Psoas muscle (tissue), 7 donors: ENCODE measurements at regions not wholly inside any gene's neighbourhood (a gene's known extent, or its start where the extent isn't known, plus 50 kb on each side); places are given as distances from the start of the nearest gene placed in this dataset.

Source experiments
- ATAC-seq, 4 donors: fragments of 200-7000 bp; cut with Tn5 transposase; one replicate each; pipeline ENCODE4 v1.9.1; 2020; ENCODE audit warnings: moderate library complexity in 3 of 4, mild to moderate bottlenecking in 2 of 4
- DNase-seq, 2 donors: peaks; one replicate each; pipeline ENCODE4 v3.0.0-alpha.2; 2020
- H3K27ac ChIP-seq: fragments of 200-600 bp; one replicate; pipeline ENCODE4 v1.8.0; 2022
- H3K27me3 ChIP-seq, 3 donors: fragments of 200-600 bp in 1 of 3; one replicate each; pipeline versions ENCODE4 v1.6.1 to v1.8.0; 2013 to 2022; ENCODE audit warnings: low read length in 2 of 3, mild to moderate bottlenecking in 2 of 3, moderate library complexity in 1 of 3; ENCODE audit not compliant: insufficient read depth in 3 of 3
- H3K36me3 ChIP-seq, 2 donors: fragments of 200-600 bp in 1 of 2; one replicate each; pipeline versions ENCODE4 v1.6.1 to v1.8.0; 2013 to 2022; ENCODE audit warnings: low read depth in 1 of 2, mild to moderate bottlenecking in 1 of 2, moderate library complexity in 1 of 2; ENCODE audit not compliant: insufficient read depth in 1 of 2
- H3K4me1 ChIP-seq: fragments of 200-600 bp; one replicate; pipeline ENCODE4 v1.8.0; 2022
- H3K4me3 ChIP-seq: fragments of 200-600 bp; one replicate; pipeline ENCODE4 v1.8.0; 2022; ENCODE audit warnings: mild to moderate bottlenecking
- H3K9me3 ChIP-seq: fragments of 200-600 bp; one replicate; pipeline ENCODE4 v1.8.0; 2022
- CTCF ChIP-seq: fragments of 200-600 bp; IDR thresholded peaks from one replicate; pipeline ENCODE4 v1.8.0; 2022; ENCODE audit warnings: antibody characterized with exemption
- WGBS, 3 donors: extraction: QIAGEN DNeasy Blood & Tissue Kit; methylation state at CpG; one replicate each; pipeline versions ENCODE4 v1.1.6 to v1.1.7; 2013; 5-methylcytosine and 5-hydroxymethylcytosine counted together
- intact Hi-C, 2 donors: fragments of 100-400 bp; cut with DNase I; formaldehyde crosslinking; loops; one replicate each; pipeline versions ENCODE4 v1.11.0 to v1.14.2; 2022
- donor health status: healthy with polysubstance abuse.
- donor health status: DM: no; HTN: no; CAD: no; lungs with moderate emphysema.
- donor health status: Bipolar disorder and iron deficiency.
- donor health status: healthy.
- donor health status: DM: yes; HTN: yes; CAD: no.
- donor health status: DM: no; HTN: no; CAD: no.
- donor health status: DM: yes; HTN: yes; CAD: no.

GRCh38 chr4:136934601-136935000, 597.7 kb downstream of the PCDH18 start:
- WGBS, 3 donors = 21 to 44% (median 29%) methylated on average over 1 of the region's 1 CpG
- TF ChIP-seq CTCF = no peak
- H3K9me3 ChIP-seq = no peaks in the 10 kb centered on the region
- H3K27me3 ChIP-seq = no peaks in the 10 kb centered on the region
- H3K27ac ChIP-seq = no peak overlapping the region
- H3K4me3 ChIP-seq = no peak overlapping the region
- DNase-seq (no peak), ATAC-seq (no peak)
- H3K36me3 ChIP-seq = no peaks in the 10 kb centered on the region
- intact Hi-C loops = no loop called here
- H3K4me1 ChIP-seq = no peaks in the 10 kb centered on the region

GRCh38 chr4:136931781-136932180, 600.5 kb downstream of the PCDH18 start:
- Histone ChIP-seq H3K27me3 (no peaks in the 10 kb centered on the region), H3K4me1 (no peaks in the 10 kb centered on the region), H3K9me3 (no peaks in the 10 kb centered on the region), H3K36me3 (no peaks in the 10 kb centered on the region), H3K27ac (no peak overlapping the region), H3K4me3 (no peak overlapping the region)
- intact Hi-C loops = no loop called here
- WGBS, 3 donors = 81 to 89% (median 86%) methylated on average over 2 of the region's 2 CpGs
- ATAC-seq = no peak
- no peak for DNase-seq
- no peak for TF ChIP-seq CTCF

- TF ChIP-seq CTCF = no peak
- H3K36me3 ChIP-seq = no peaks in the 10 kb centered on the region
- H3K4me3 ChIP-seq = no peak overlapping the region
- no peaks in the 10 kb centered on the region for H3K27me3 ChIP-seq
- no peak for ATAC-seq
- intact Hi-C loops = no loop called here
- peak in 1 of 2 donors; percentile 36 for DNase-seq
- H3K4me1 ChIP-seq = no peaks in the 10 kb centered on the region
- no peaks in the 10 kb centered on the region for H3K9me3 ChIP-seq
- no peak overlapping the region for H3K27ac ChIP-seq
- 89 to 96% (median 92%) methylated on average over 11 to 16 of the region's 16 CpGs for WGBS, 3 donors
Observed at GRCh38 chr4:136928957-136929411, 603.3 kb downstream of the PCDH18 start.

GRCh38 chr4:136927172-136927571, 605.1 kb downstream of the PCDH18 start:
- Histone ChIP-seq H3K9me3 (no peaks in the 10 kb centered on the region), H3K4me1 (no peaks in the 10 kb centered on the region), H3K36me3 (no peaks in the 10 kb centered on the region), H3K27ac (no peak overlapping the region), H3K27me3 (no peaks in the 10 kb centered on the region), H3K4me3 (no peak overlapping the region)
- no peak for DNase-seq
- TF ChIP-seq CTCF = no peak
- ATAC-seq = no peak
- intact Hi-C loops = no loop called here

GRCh38 chr4:136925203-136925602, 607.1 kb downstream of the PCDH18 start:
- no peaks in the 10 kb centered on the region for H3K36me3 ChIP-seq
- no peak overlapping the region for H3K4me3 ChIP-seq
- intact Hi-C loops = no loop called here
- no peak for TF ChIP-seq CTCF
- no peak for ATAC-seq
- WGBS, 3 donors = 92 to 98% (median 93%) methylated on average over 1 of the region's 1 CpG
- no peaks in the 10 kb centered on the region for H3K4me1 ChIP-seq
- H3K27me3 ChIP-seq = no peaks in the 10 kb centered on the region
- no peak overlapping the region for H3K27ac ChIP-seq
- no peaks in the 10 kb centered on the region for H3K9me3 ChIP-seq
- DNase-seq = no peak
